Hypothalamus (tissue), 51 donors: ENCODE measurements at regions not wholly inside any gene's neighbourhood (a gene's known extent, or its start where the extent isn't known, plus 50 kb on each side); places are given as distances from the start of the nearest gene placed in this dataset.
"Not testable (repeated sequence)": the region's sequence is repeated elsewhere in the genome, so short reads cannot be mapped to it uniquely, and the experiment has no call there.

ENCODE experiments used
- DNase-seq, 51 donors: peaks; one replicate each; lab custom pipeline; 2025; lab: John Stamatoyannopoulos, UW

DNA sequence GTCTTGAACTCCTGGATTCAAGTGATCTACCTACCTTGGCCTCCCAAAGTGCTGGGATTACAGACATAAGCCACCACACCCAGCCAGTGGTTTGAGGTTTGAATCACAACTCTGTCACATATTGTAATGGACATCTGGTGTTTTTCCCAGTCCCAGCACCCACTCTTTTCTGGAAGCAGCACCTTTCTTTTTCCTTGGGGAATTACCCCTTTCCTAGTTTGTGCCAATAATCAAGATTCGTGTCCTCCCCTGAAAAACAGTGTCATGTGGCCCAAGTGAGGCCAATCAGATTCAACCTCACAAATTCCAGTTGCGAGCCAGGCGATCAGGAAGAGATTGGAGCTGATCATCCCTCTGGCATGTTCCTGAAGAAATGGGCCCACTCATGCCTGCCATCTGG lies 71.7 kb upstream of the SGK1 start:
- no peak for DNase-seq

DNA sequence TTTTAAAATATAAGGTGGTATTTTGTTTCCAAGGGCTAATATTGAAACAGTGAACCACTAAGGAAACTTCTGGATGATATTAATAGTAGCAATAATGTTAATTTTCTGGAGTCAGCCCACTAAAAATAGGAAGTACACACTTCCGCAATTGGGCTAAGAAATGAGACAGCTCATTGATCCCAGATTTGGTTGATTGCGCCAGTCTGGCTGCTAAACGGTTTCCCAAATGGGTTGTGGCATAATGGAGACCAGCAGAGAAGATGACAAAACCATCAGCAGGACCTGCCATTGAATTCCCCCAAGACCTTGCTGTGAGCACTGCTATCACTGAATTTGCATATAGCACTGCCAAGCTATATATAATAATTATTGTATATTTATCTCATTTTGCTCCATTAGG lies 71.2 kb upstream of the SGK1 start:
- no peak for DNase-seq

DNA sequence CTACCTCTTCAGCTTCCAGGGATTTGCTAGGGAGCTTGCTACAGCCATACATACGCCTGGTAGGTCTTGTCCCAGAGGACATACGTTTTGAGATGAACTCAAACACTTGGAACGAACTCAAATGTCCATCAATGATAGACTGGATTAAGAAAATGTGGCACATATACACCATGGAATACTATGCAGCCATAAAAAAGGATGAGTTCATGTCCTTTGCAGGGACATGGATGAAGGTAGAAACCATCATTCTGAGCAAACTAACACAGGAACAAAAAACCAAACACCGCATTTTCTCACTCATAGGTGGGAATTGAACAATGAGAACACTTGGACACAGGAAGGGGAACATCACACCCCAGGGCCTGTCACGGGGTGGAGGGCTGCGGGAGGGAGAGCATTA lies 68.6 kb upstream of the SGK1 start:
- DNase-seq: not testable (repeated sequence)

DNA sequence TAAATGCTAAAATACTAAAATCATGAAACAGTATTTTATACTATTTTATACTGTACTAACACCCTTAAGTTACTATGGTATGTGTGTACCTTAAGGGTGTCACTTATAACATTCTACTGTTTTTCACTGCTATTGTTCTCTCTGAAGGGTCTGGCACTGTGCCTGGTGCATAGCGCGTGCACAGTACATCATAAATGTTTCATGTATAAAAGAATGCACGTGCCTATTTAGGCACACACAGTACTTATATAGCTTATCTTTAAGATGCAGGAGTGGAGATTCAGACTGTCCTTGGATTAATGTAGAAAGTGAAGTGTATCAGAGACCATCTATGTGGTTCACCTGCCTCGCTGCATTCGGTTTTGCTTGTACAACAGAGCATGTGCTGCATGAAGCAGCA lies 64.0 kb upstream of the SGK1 start:
- no peak for DNase-seq

DNA sequence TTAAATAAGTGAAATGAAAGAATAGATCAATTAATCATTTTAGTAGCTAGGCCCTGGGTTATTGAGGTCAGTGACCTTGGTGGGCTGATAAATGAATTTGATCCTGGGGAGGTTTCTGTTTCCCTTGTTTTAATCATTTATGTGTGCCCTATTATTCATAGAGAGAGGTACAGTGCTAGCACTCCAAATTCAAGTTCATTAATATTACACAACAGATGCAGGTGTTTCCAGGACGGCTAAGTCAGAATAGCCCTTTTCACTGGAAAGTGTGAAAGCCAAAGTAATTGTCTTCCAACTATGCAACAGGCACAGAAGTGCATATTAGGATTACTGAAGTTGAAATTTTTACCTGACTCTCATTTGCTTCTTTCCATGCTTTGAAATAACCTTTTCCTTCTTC lies 61.7 kb upstream of the SGK1 start:
- no peak for DNase-seq

DNA sequence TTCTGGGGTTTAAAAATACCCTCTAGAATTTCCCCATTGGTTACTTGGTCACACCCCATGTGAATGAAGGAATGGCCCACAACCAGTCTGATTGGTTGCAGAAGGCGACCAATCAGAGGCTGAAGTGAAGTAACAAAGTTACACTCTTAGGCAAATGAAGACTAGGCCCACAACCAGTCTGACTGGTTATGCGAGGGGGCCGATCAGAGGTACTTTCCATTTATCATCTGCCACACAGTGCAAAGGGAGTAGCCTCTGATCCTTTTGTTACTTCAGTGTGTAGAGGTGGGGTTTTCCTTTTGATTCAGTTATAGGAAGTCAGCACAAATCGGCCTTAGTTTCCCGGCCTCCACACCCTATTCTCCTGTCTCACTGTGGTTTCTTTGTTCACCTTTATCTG lies 61.2 kb upstream of the SGK1 start:
- DNase-seq: no peak

DNA sequence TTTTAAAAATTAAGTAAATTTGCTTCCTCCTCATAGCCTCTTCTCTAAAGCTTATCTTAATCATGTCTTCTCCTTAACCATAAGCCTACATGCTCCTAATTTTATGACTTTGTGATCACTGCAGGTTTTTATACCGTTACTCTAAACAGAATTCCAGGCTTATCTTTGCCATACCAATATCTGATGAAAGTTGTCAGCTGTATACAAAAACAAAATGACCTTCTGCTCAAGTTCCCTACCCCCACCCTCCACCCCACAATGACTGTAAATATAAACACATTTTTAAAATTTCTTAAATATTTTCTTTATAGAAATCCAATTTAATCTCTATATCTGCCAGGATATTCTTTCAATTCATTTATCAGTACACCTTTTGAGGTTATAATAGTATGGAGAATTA lies 60.5 kb upstream of the SGK1 start:
- no peak for DNase-seq

DNA sequence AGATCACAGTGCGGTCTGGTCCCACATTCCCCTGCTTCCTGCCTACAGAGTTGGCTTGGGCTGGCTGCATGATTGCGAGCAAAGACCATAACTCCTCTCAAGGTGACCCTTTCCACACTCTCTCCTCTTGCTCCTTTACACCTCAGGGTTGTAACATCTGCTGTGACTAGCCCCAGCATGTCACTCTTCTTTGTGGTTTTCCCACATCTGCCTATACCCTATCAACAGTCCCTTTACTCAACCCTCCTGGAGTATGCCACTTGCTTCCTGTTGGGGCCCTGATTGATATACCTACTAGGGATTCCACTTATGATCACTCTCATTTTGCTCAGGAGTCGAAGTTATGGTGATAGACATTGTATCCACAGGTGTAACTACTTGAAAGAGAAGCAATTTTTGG lies 58.9 kb upstream of the SGK1 start:
- no peak for DNase-seq

DNA sequence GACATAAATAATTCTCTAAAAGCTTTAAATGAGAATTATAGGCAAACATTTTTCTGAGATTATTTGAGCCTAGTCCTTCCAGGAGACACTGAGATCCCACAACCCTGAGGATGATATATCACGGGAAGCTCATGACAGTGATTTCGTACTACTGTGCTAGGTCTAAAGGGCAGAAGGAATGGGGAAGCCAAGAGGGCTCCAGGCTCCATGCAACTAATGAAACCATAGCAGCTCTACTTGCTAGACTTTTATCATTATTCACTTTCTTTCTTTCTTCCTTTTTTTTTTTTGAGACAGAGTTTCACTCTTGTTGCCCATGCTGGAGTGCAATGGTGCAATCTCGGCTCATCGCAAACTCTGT lies 57.3 kb upstream of the SGK1 start:
- DNase-seq: no peak

DNA sequence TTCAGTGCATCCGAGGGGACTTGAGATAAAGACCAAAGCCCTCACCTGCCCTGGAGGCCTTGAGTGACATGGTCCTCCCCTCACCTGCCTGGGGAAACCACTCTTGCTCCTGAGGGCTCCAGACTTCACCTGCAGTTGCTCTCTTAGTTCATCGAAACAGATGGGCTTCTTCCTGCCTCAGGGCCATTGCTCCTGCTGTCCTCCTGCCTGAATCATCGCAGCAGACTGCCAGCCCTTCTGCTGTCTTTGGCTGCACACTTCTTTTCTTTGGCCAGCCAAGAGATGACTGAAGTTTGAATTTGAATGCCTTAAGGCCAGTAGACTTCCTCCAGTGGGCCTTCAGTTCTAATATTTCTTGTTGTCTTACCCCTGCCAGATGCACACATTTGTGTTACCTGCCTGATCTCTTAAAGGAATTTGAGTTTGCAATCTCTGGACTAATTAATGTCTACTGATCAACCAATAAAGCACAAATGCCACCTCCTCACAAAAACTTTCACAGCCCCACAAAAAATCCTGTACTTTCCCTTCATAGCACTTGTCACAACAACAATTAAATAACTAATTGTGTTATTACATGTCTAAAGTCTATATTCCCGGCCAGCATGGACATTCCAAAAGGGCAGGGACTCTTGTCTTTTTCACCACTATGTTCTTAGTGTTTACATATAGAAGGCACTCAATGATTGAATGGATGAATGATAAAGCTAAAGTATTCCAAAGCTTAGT lies 56.7 kb upstream of the SGK1 start:
- DNase-seq: no peak

DNA sequence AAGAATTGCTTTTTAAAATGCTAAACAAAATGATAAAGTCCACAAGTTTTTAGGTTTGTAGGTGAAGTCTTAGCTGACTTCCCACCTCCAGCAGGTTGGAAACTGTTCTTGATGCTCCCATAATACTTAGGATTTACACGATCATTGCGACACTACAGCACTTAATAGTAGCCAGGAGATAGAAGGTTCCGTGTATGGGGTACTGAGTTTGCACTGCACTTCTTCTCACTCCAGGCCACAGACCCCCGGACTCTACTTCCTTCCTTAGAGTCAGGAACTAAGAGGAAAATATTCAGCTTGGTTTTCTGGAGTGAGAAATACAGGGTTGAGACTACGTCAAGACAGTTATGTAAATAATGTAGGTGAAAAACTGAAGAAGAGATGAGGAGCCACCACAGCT lies 56.1 kb upstream of the SGK1 start:
- DNase-seq: no peak

DNA sequence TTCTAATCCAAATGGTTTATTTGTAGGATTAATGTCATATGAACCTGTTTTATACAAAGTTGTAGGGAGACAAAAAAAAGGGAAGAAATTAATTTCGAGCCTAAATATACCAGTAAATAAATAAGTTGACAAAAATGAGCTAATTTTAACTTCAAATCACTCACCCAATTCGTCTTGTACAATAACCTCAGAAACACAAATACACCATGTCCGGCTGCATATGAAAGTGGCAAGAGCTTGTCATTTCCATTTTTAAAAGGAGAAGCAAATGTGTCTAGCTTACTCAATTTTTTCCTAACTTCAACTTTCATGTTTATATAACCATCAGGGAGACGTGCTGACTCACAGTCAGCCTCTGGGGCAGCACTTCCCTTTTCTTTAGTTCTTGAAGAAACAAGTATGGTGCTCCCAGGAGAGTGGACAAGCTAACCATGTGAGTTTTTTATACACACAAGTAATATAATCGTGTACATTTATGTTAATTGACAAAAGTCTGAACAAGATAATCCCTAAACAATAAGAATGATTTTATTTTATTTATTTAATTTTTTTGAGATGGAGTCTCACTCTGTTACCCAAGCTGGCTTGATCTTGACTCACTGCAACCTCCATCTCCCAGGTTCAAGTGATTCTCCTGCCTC lies 55.5 kb upstream of the SGK1 start:
- DNase-seq: peak in 11 of 51 donors; percentile 3 to 35 (median 12)

DNA sequence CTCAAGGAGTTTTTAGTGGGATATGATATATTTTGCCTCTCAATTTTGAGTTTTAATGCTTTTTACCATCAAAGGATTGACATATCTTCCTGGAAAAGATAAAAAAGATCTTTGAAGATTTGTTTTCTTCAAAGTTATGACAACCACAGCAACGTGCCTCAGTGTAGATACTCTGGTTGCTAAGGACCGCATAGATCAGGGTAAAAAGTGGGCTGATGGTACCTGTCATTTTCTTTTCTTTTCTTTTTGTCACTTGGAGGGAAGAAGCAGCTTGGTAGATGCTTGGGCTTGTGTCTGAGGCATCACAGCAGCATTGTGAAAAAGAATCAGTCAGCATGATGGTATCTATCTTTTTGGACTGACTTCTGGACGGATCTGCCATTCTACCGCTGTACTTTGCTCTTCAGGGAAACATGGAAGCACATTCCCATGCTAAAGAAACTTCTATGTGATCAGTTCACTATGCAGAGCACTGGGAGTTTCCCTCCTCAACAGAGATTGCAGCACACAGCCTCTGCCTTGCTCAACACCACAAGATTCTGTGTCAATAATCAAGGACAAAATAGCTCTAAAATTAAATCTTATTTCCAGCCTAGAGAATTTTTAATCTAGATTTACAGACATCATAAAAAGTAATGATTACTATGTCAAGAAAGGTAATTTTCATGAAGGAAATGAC lies 54.8 kb upstream of the SGK1 start:
- no peak for DNase-seq

DNA sequence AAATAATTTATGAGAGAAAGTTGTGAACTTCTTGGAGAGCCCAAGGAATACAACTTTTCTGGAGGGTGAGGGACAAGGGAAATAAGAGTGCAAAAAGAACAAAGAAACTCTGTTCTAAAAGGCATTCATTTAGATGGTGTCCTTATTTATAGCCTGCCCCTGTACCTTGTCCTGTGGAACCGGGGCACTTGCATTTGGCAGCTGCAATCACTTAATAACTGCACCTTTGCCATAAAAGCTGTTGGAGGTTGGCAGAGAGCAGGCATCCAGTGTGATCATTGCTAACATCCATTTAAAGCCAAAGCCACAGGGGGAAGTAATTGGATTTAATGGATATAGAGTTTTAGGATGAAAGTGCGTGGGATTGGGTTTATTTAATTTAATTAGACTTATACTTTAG lies 50.8 kb upstream of the SGK1 start:
- no peak for DNase-seq
